GM18505 (cell line): ENCODE measurements at regions not wholly inside any gene's neighbourhood (a gene's known extent, or its start where the extent isn't known, plus 50 kb on each side); places are given as distances from the start of the nearest gene placed in this dataset.
"Not testable (repeated sequence)": the region's sequence is repeated elsewhere in the genome, so short reads cannot be mapped to it uniquely, and the experiment has no call there.

Experiments used
- ATAC-seq: cut with Tn5 transposase; IDR thresholded peaks from one replicate; pipeline ENCODE4 v1.9.1; 2021; ENCODE audit not compliant: unreplicated experiment
- POLR2A ChIP-seq: IDR thresholded peaks from 4 replicates; pipeline ENCODE4 v1.6.1; 2011; ENCODE audit warnings: borderline replicate concordance; ENCODE audit not compliant: insufficient read depth, insufficient read length; ENCODE audit errors: extremely low read depth

- no peak for TF ChIP-seq POLR2A
- ATAC-seq: no peak
Observed at GRCh38 chr1:8239306-8240023, 78.4 kb upstream of the SLC45A1 start.

GRCh38 chr1:8239039-8239305 is 78.9 kb upstream of the SLC45A1 start:
- ATAC-seq: no peak
- no peak for TF ChIP-seq POLR2A

GRCh38 chr1:8238141-8239038 is 79.5 kb upstream of the SLC45A1 start:
- TF ChIP-seq POLR2A: no peak
- ATAC-seq: no peak

- no peak for TF ChIP-seq POLR2A
- ATAC-seq: no peak
Observed at GRCh38 chr1:8232036-8232757, 85.7 kb upstream of the SLC45A1 start.

- no peak for ATAC-seq
- TF ChIP-seq POLR2A: no peak
Observed at GRCh38 chr1:8230292-8230621, 87.7 kb upstream of the SLC45A1 start.

GRCh38 chr1:8228253-8228652 is 89.7 kb upstream of the SLC45A1 start:
- ATAC-seq: no peak
- TF ChIP-seq POLR2A: no peak

GRCh38 chr1:8227674-8228073 is 90.2 kb upstream of the SLC45A1 start:
- ATAC-seq: not testable (repeated sequence)

GRCh38 chr1:8226747-8227146 is 91.2 kb upstream of the SLC45A1 start:
- ATAC-seq: no peak
- TF ChIP-seq POLR2A: no peak

GRCh38 chr1:8226024-8226423 is 91.9 kb upstream of the SLC45A1 start:
- not testable (repeated sequence) for ATAC-seq

GRCh38 chr1:8223526-8223925 is 94.4 kb upstream of the SLC45A1 start:
- no peak for ATAC-seq
- TF ChIP-seq POLR2A: no peak

GRCh38 chr1:8222789-8223188 is 95.1 kb upstream of the SLC45A1 start:
- TF ChIP-seq POLR2A: no peak
- ATAC-seq: no peak

GRCh38 chr1:8219530-8219929 is 98.4 kb upstream of the SLC45A1 start:
- no peak for TF ChIP-seq POLR2A
- ATAC-seq: no peak

GRCh38 chr1:8218351-8219092 is 99.4 kb upstream of the SLC45A1 start:
- TF ChIP-seq POLR2A: no peak
- ATAC-seq: no peak
